Activated CD4-positive, alpha-beta memory T cell treated with anti-CD3 and anti-CD28 coated beads, Interleukin-2, amount 10 ng/mL, durations not matched to agents 7 days and 5 days (primary cell): ENCODE measurements at regions not wholly inside any gene's neighbourhood (a gene's known extent, or its start where the extent isn't known, plus 50 kb on each side); places are given as distances from the start of the nearest gene placed in this dataset.
"Not testable (repeated sequence)": the region's sequence is repeated elsewhere in the genome, so short reads cannot be mapped to it uniquely, and the experiment has no call there.

ENCODE experiments used
- CTCF ChIA-PET: fragments of 350-600 bp; sonication (Branson Sonifier 250); formaldehyde crosslinking; loops from one replicate; lab custom pipeline; 2021; ENCODE audit warnings: antibody characterized with exemption, inconsistent platforms; lab: Charles Lee
- POLR2A ChIA-PET: fragments of 350-600 bp; sonication (Branson Sonifier 250); formaldehyde crosslinking; loops from one replicate; lab custom pipeline; 2021; ENCODE audit warnings: antibody characterized with exemption; lab: Charles Lee
- DNase-seq: peaks from one replicate; pipeline ENCODE4 v3.0.0-alpha.2; 2020
- H3K27ac Mint-ChIP-seq: one replicate; pipeline ENCODE4 v1.8.0; 2021; ENCODE audit warnings: mild to moderate bottlenecking, mixed read lengths
- H3K27me3 Mint-ChIP-seq: one replicate; pipeline ENCODE4 v1.8.0; 2021; ENCODE audit warnings: mixed read lengths
- H3K36me3 Mint-ChIP-seq: one replicate; pipeline ENCODE4 v1.8.0; 2021; ENCODE audit warnings: low read depth, mixed read lengths
- H3K4me1 Mint-ChIP-seq: one replicate; pipeline ENCODE4 v1.8.0; 2021; ENCODE audit warnings: mixed read lengths
- H3K4me3 Mint-ChIP-seq: one replicate; pipeline ENCODE4 v1.8.0; 2021; ENCODE audit warnings: mild to moderate bottlenecking, mixed read lengths
- H3K9me3 Mint-ChIP-seq: one replicate; pipeline ENCODE4 v1.8.0; 2021; ENCODE audit warnings: mixed read lengths

- Mint-ChIP-seq H3K27me3 (peaks cover 21% of the 10 kb centered on the region), H3K4me3 (no peak overlapping the region), H3K27ac (no peak overlapping the region), H3K4me1 (no peaks in the 10 kb centered on the region), H3K9me3 (no peaks in the 10 kb centered on the region), H3K36me3 (no peaks in the 10 kb centered on the region)
- DNase-seq = no peak
- ChIA-PET POLR2A (no interaction called here), CTCF (no interaction called here)
These were observed 53.5 kb downstream of the FOXD2 start for GRCh38 chr1:47491341-47491753.

- no peak for DNase-seq
- no peak overlapping the region for H3K4me3 Mint-ChIP-seq
- CTCF ChIA-PET = no interaction called here
- H3K27me3 Mint-ChIP-seq = peaks cover 21% of the 10 kb centered on the region
- H3K27ac Mint-ChIP-seq = no peak overlapping the region
- H3K36me3 Mint-ChIP-seq = no peaks in the 10 kb centered on the region
- POLR2A ChIA-PET = no interaction called here
- no peaks in the 10 kb centered on the region for H3K9me3 Mint-ChIP-seq
- H3K4me1 Mint-ChIP-seq = no peaks in the 10 kb centered on the region
These were observed 57.4 kb downstream of the FOXD2 start for GRCh38 chr1:47495176-47495713.

GRCh38 chr1:47498551-47498950, 60.7 kb downstream of the FOXD2 start:
- ChIA-PET CTCF (no interaction called here), POLR2A (no interaction called here)
- Mint-ChIP-seq H3K36me3 (no peaks in the 10 kb centered on the region), H3K27me3 (peaks cover 26% of the 10 kb centered on the region), H3K9me3 (no peaks in the 10 kb centered on the region), H3K27ac (no peak overlapping the region), H3K4me1 (no peaks in the 10 kb centered on the region), H3K4me3 (no peak overlapping the region)
- DNase-seq = no peak

GRCh38 chr1:47501069-47501468, 63.2 kb downstream of the FOXD2 start:
- DNase-seq = no peak
- Mint-ChIP-seq H3K36me3 (peaks cover 4% of the 10 kb centered on the region), H3K27ac (no peak overlapping the region), H3K9me3 (no peaks in the 10 kb centered on the region), H3K4me3 (no peak overlapping the region), H3K27me3 (peaks cover 33% of the 10 kb centered on the region), H3K4me1 (no peaks in the 10 kb centered on the region)
- POLR2A ChIA-PET = no interaction called here
- CTCF ChIA-PET = interaction anchor here (1.6 kb wide), 1 partner anchor 64 kb away, joined by 3 read pairs; no protein-coding TSS in a partner anchor

- H3K9me3 Mint-ChIP-seq = no peaks in the 10 kb centered on the region
- no peak for DNase-seq
- H3K27ac Mint-ChIP-seq = no peak overlapping the region
- POLR2A ChIA-PET = no interaction called here
- H3K4me1 Mint-ChIP-seq = peaks cover 1% of the 10 kb centered on the region
- CTCF ChIA-PET = no interaction called here
- H3K27me3 Mint-ChIP-seq = peaks cover 45% of the 10 kb centered on the region
- peaks cover 4% of the 10 kb centered on the region for H3K36me3 Mint-ChIP-seq
- H3K4me3 Mint-ChIP-seq = no peak overlapping the region
These were observed 65.0 kb downstream of the FOXD2 start for GRCh38 chr1:47502746-47503370.

DNA sequence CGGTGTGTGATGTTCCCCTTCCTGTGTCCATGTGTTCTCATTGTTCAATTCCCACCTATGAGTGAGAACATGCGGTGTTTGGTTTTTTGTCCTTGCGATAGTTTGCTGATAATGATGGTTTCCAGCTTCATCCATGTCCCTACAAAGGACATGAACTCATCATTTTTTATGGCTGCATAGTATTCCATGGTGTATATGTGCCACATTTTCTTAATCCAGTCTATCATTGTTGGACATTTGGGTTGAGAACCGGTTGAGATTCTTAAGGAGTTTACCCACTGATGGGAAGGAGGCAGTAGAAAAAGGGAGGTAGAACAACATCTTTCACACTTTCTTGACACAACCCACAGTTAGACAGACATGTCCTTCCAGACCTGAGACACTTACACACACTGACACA, 67.0 kb downstream of the FOXD2 start:
- H3K4me1 Mint-ChIP-seq, H3K9me3 Mint-ChIP-seq, POLR2A ChIA-PET, H3K36me3 Mint-ChIP-seq, DNase-seq, H3K4me3 Mint-ChIP-seq, H3K27ac Mint-ChIP-seq: not testable (repeated sequence)
- CTCF ChIA-PET = interaction anchor here (0.6 kb wide), 1 partner anchor 67 kb away, joined by 3 read pairs; no protein-coding TSS in a partner anchor
- peaks cover 55% of the 10 kb centered on the region for H3K27me3 Mint-ChIP-seq

DNA sequence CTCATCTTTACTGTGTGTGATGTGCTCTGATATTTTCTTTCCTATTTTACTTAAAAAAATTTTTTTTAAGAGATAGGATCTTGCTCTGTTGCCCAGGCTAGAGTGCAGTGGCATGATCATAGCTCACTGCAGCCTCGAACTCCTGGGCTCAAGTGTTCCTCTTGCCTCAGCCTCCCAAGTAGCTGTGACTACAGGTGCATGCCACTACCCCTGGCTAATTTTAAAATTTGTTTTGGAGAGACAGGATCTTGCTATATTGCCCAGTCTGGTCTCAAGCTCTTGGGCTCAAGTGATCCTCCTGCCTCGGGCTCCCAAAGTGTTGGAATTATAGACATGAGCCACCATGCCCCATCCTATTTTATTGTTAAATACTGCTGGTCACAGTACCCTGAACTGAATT, 67.4 kb downstream of the FOXD2 start:
- Mint-ChIP-seq H3K27me3 (peaks cover 59% of the 10 kb centered on the region), H3K4me1 (peaks cover 1% of the 10 kb centered on the region), H3K27ac (no peak overlapping the region), H3K9me3 (no peaks in the 10 kb centered on the region), H3K4me3 (no peak overlapping the region), H3K36me3 (peaks cover 4% of the 10 kb centered on the region)
- POLR2A ChIA-PET = no interaction called here
- CTCF ChIA-PET = no interaction called here
- DNase-seq = no peak

- POLR2A ChIA-PET = no interaction called here
- Mint-ChIP-seq H3K4me3 (no peak overlapping the region), H3K27me3 (peaks cover 63% of the 10 kb centered on the region), H3K9me3 (no peaks in the 10 kb centered on the region), H3K36me3 (peaks cover 4% of the 10 kb centered on the region), H3K4me1 (peaks cover 1% of the 10 kb centered on the region), H3K27ac (no peak overlapping the region)
- DNase-seq = no peak
- CTCF ChIA-PET = no interaction called here
These were observed 68.2 kb downstream of the FOXD2 start for GRCh38 chr1:47506053-47506452.

- H3K4me3 Mint-ChIP-seq = no peak overlapping the region
- ChIA-PET CTCF (no interaction called here), POLR2A (no interaction called here)
- no peak for DNase-seq
- H3K4me1 Mint-ChIP-seq = peaks cover 1% of the 10 kb centered on the region
- H3K9me3 Mint-ChIP-seq = no peaks in the 10 kb centered on the region
- H3K36me3 Mint-ChIP-seq = peaks cover 4% of the 10 kb centered on the region
- H3K27ac Mint-ChIP-seq = no peak overlapping the region
- peaks cover 62% of the 10 kb centered on the region for H3K27me3 Mint-ChIP-seq
These were observed 69.3 kb downstream of the FOXD2 start for GRCh38 chr1:47507144-47507543.

DNA sequence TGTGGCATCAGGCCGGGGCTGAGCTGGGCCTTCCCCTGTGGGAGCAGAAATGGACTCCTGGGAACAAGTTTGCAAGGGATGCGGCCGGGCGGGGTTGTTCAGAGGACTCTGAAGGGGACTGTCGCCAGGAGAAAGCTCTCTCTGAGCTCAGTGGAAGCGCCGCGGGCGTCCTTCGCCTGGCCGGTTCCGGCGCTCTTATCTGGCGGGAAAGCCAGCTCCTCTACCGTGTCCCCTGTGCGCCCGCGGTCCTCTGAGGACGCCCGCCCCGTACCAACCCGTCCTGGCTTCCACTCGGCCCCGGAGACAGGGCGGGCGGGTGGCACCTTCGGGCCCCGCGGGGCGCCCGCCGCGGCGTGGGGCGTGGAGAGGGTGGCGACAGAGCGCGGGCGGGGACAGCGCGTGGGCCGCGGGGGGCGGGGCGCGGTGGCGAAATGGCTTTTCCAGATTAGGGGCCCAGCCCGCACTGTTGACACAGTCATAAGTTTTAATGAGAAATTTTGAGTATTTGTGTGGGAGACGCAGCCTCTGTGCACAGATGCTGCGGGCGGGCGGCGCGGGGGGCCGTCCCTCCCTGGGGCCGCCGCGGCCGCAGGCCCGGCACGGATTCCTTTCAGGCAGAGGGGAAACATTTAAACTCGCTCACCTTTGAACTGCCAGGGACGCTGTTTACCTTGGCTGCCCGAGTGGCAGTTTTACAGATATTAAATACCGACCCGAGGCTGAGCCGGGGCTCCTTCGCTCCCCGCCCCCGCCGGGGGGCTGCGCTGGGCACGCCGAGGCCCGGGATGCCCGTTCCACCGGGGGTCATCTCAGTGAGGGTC, 70.2 kb downstream of the FOXD2 start:
- Mint-ChIP-seq H3K4me3 (no peak overlapping the region), H3K9me3 (no peaks in the 10 kb centered on the region), H3K36me3 (peaks cover 4% of the 10 kb centered on the region), H3K27ac (no peak overlapping the region), H3K27me3 (peaks cover 61% of the 10 kb centered on the region), H3K4me1 (peaks cover 1% of the 10 kb centered on the region)
- POLR2A ChIA-PET = no interaction called here
- no peak for DNase-seq
- CTCF ChIA-PET = no interaction called here

- H3K4me1 Mint-ChIP-seq = peaks cover 1% of the 10 kb centered on the region
- no peak overlapping the region for H3K4me3 Mint-ChIP-seq
- no peak overlapping the region for H3K27ac Mint-ChIP-seq
- peaks cover 57% of the 10 kb centered on the region for H3K27me3 Mint-ChIP-seq
- no peaks in the 10 kb centered on the region for H3K9me3 Mint-ChIP-seq
- CTCF ChIA-PET = no interaction called here
- no peak for DNase-seq
- POLR2A ChIA-PET = no interaction called here
- H3K36me3 Mint-ChIP-seq = peaks cover 4% of the 10 kb centered on the region
These were observed 71.0 kb downstream of the FOXD2 start for GRCh38 chr1:47508702-47509431.

GRCh38 chr1:47510282-47510811, 72.5 kb downstream of the FOXD2 start:
- ChIA-PET POLR2A (no interaction called here), CTCF (no interaction called here)
- H3K9me3 Mint-ChIP-seq = no peaks in the 10 kb centered on the region

DNA sequence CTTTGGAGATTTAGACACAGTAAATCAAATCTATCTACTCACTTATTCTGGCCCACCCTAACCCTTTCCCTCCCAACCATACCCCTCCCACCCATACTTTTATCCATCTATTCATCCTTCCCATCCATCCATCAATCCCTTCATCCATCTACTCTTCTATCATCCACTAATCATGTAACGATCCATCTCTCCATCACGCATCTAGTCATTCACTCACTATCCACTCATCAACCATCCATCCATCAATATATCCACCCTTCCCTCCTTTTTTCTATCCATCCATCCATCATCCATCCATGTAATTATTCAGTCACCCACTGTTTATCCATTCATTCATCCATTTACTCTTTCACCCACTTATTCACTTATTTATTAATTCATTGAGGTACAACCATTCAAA, 74.0 kb downstream of the FOXD2 start:
- Mint-ChIP-seq H3K9me3 (no peaks in the 10 kb centered on the region), H3K4me3 (no peak overlapping the region), H3K36me3 (no peaks in the 10 kb centered on the region), H3K4me1 (peaks cover 1% of the 10 kb centered on the region), H3K27me3 (peaks cover 43% of the 10 kb centered on the region), H3K27ac (no peak overlapping the region)
- ChIA-PET POLR2A (no interaction called here), CTCF (no interaction called here)
- no peak for DNase-seq

More at GRCh38 chr1:47510282-47510811, 72.5 kb downstream of the FOXD2 start:
- H3K4me1 Mint-ChIP-seq = peaks cover 1% of the 10 kb centered on the region
- H3K36me3 Mint-ChIP-seq = peaks cover 4% of the 10 kb centered on the region
- no peak overlapping the region for H3K27ac Mint-ChIP-seq
- H3K27me3 Mint-ChIP-seq = peaks cover 58% of the 10 kb centered on the region
- no peak for DNase-seq
- H3K4me3 Mint-ChIP-seq = no peak overlapping the region
